ENCODE measurements at regions not wholly inside any gene's neighbourhood (a gene's known extent, or its start where the extent isn't known, plus 50 kb on each side); places are given as distances from the start of the nearest gene placed in this dataset.

DNA sequence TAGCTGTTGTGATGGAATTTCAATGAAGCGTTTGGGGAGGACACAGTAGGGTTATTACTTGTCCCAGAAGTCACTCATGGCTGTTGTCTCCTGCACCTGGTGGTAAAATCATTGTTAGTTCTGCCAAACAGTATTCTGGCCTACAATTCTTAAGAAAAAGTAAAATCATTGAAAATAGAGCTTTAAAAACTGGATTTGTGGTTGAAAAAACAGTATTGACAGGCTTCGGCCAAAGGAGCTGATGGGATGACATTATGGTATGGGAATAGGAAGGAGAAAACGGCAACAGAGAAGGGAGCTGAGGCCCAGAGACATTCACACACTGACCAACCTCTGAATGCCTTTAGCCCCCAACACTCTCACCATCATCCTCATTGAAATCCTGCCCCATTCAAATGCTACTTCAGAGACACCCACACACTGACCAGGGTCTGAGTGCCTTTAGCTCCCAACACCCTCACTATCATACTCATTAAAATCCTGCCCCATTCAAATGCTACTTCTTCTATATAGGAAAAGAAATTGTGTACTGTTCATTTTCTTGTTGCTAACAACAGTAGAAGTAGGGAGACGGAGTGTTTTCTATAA, 114.1 kb upstream of the OSR1 start:
- ATAC-seq (ENCODE audit: low FRiP score) (no peak), DNase-seq (ENCODE audit: low spot score) (no peak)
- TF ChIP-seq, protein P1, sequence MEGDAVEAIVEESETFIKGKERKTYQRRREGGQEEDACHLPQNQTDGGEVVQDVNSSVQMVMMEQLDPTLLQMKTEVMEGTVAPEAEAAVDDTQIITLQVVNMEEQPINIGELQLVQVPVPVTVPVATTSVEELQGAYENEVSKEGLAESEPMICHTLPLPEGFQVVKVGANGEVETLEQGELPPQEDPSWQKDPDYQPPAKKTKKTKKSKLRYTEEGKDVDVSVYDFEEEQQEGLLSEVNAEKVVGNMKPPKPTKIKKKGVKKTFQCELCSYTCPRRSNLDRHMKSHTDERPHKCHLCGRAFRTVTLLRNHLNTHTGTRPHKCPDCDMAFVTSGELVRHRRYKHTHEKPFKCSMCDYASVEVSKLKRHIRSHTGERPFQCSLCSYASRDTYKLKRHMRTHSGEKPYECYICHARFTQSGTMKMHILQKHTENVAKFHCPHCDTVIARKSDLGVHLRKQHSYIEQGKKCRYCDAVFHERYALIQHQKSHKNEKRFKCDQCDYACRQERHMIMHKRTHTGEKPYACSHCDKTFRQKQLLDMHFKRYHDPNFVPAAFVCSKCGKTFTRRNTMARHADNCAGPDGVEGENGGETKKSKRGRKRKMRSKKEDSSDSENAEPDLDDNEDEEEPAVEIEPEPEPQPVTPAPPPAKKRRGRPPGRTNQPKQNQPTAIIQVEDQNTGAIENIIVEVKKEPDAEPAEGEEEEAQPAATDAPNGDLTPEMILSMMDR (IDR thresholded peaks at IDR 0.05) = no peak

DNA sequence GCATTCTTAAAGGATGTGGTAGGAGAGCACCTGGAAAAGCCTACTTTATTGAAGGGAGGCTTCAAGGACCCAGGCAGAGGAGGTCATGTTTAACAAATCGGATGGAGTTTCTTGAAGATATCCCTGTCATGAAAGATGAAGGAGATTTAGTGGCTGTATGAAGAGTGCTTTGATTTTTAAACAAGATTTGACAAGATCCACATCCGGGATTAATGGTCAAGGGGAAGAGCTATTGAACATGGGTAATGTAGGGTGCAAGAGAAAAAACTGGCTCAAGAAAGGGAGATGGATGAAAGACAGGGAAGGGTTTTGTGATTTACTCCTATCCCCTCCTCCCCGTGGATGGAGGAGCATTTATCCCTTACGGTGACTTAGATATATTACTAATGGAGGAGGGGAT, 113.1 kb upstream of the OSR1 start:
- TF ChIP-seq, protein P1 (IDR thresholded peaks at IDR 0.05) = no peak
- ATAC-seq (ENCODE audit: low FRiP score) (no peak), DNase-seq (ENCODE audit: low spot score) (no peak)

GRCh38 chr2:19465978-19466377, 107.6 kb upstream of the OSR1 start:
- no peak for ATAC-seq (ENCODE audit: low FRiP score)
- DNase-seq (ENCODE audit: low spot score) = no peak
- TF ChIP-seq, protein P1 (IDR thresholded peaks at IDR 0.05) = no peak

DNA sequence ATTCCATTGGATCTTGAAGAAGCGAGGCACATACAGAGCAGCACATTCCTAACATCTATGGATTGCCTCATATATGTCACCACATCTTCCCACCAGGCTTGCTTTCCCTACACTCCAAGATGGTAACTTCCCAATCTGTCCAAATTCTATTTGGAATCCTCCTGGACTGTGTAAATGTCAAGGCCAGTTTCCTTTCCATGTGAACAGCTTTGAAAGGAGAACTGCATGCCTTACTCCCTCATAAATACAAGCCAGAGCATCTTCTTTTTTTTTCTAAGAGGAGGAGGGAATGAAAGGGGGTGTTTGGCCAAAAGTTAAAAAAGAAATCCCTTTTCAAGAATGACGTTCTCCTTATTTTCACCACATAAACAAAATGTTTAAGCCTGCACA, 103.8 kb upstream of the OSR1 start:
- DNase-seq (ENCODE audit: low spot score) (no peak), ATAC-seq (ENCODE audit: low FRiP score) (no peak)
- TF ChIP-seq, protein P1 (IDR thresholded peaks at IDR 0.05) = no peak

GRCh38 chr2:19461504-19462255, 103.3 kb upstream of the OSR1 start:
- ATAC-seq (ENCODE audit: low FRiP score) (no peak), DNase-seq (ENCODE audit: low spot score) (no peak)
- TF ChIP-seq, protein P1 (IDR thresholded peaks at IDR 0.05) = no peak

GRCh38 chr2:19460761-19461160, 102.3 kb upstream of the OSR1 start:
- TF ChIP-seq, protein P1 (IDR thresholded peaks at IDR 0.05) = no peak
- DNase-seq (ENCODE audit: low spot score) (no peak), ATAC-seq (ENCODE audit: low FRiP score) (no peak)

GRCh38 chr2:19458427-19459003, 100.1 kb upstream of the OSR1 start:
- no peak for ATAC-seq (ENCODE audit: low FRiP score)
- DNase-seq (ENCODE audit: low spot score) = no peak
- TF ChIP-seq, protein P1 (IDR thresholded peaks at IDR 0.05) = no peak

All from omental fat pad (tissue), 3 donors.